ENCODE measurements at regions not wholly inside any gene's neighbourhood (a gene's known extent, or its start where the extent isn't known, plus 50 kb on each side); places are given as distances from the start of the nearest gene placed in this dataset.

GRCh38 chr1:239995281-239995680 lies 96.4 kb upstream of the FMN2 start:
- no peak overlapping the region for H3K27ac ChIP-seq
- H3K36me3 ChIP-seq (replicated peaks; ENCODE audit: insufficient read depth, low read depth) = no peaks in the 10 kb centered on the region
- no peak overlapping the region for H2AFZ ChIP-seq
- whole genome bisulfite sequencing (ENCODE audit: low lambda C conversion rate, missing lambda C conversion rate) = 62% methylated on average over 3 of the region's 3 CpGs
- TF ChIP-seq EZH2 (IDR thresholded peaks at IDR 0.05; ENCODE audit: borderline replicate concordance) (no peak), CTCF (IDR thresholded peaks at IDR 0.05; ENCODE audit: poor library complexity) (no peak), EZH2phosphoT487 (IDR thresholded peaks at IDR 0.05; ENCODE audit: low read depth, severe bottlenecking, unreplicated experiment) (no peak)
- no peaks in the 10 kb centered on the region for H3K9me3 ChIP-seq (ENCODE audit: low read depth)
- no peaks in the 10 kb centered on the region for H4K20me1 ChIP-seq (ENCODE audit: insufficient read depth, poor library complexity, severe bottlenecking)
- H3K4me3 ChIP-seq = no peak overlapping the region
- H3K4me2 ChIP-seq = no peak overlapping the region
- no peaks in the 10 kb centered on the region for H3K9me2 ChIP-seq (replicated peaks; ENCODE audit: insufficient read depth)
- H3K79me2 ChIP-seq = no peaks in the 10 kb centered on the region
- DNase-seq (ENCODE audit: low spot score) = no peak
- H3K27me3 ChIP-seq = peaks cover 57% of the 10 kb centered on the region
- no peaks in the 10 kb centered on the region for H3K4me1 ChIP-seq (ENCODE audit: insufficient read depth)

DNA sequence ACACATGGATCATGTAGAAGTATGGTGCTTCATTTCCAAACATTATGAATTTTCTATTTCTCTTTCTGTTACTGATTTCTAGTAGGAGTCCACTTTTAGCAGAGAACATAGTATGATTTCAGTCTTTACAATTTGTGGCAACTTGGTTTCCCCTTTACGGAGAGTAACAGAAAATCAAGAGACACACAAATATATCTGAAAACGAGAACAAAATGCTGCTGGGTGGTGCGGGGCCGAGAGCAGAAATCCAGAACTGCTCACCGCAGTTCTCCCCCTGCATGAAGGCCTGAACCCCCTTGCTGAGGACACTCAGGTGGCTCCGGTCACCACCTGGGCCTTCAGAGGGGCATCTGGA lies 94.5 kb upstream of the FMN2 start:
- Histone ChIP-seq H3K27ac (no peak overlapping the region), H3K4me2 (peak overlapping the region; percentile 96), H3K36me3 (replicated peaks; ENCODE audit: insufficient read depth, low read depth) (no peaks in the 10 kb centered on the region), H3K9me3 (ENCODE audit: low read depth) (no peaks in the 10 kb centered on the region), H3K4me3 (no peak overlapping the region), H3K4me1 (ENCODE audit: insufficient read depth) (no peaks in the 10 kb centered on the region), H4K20me1 (ENCODE audit: insufficient read depth, poor library complexity, severe bottlenecking) (no peaks in the 10 kb centered on the region), H3K9me2 (replicated peaks; ENCODE audit: insufficient read depth) (no peaks in the 10 kb centered on the region), H3K79me2 (no peaks in the 10 kb centered on the region), H3K27me3 (peaks cover 57% of the 10 kb centered on the region), H2AFZ (no peak overlapping the region)
- DNase-seq (ENCODE audit: low spot score) = no peak
- WGBS (ENCODE audit: low lambda C conversion rate, missing lambda C conversion rate) = 56% methylated on average over 6 of the region's 6 CpGs
- TF ChIP-seq CTCF (IDR thresholded peaks at IDR 0.05; ENCODE audit: poor library complexity) = no peak
- no peak for TF ChIP-seq EZH2 (IDR thresholded peaks at IDR 0.05; ENCODE audit: borderline replicate concordance)
- no peak for TF ChIP-seq EZH2phosphoT487 (IDR thresholded peaks at IDR 0.05; ENCODE audit: low read depth, severe bottlenecking, unreplicated experiment)

DNA sequence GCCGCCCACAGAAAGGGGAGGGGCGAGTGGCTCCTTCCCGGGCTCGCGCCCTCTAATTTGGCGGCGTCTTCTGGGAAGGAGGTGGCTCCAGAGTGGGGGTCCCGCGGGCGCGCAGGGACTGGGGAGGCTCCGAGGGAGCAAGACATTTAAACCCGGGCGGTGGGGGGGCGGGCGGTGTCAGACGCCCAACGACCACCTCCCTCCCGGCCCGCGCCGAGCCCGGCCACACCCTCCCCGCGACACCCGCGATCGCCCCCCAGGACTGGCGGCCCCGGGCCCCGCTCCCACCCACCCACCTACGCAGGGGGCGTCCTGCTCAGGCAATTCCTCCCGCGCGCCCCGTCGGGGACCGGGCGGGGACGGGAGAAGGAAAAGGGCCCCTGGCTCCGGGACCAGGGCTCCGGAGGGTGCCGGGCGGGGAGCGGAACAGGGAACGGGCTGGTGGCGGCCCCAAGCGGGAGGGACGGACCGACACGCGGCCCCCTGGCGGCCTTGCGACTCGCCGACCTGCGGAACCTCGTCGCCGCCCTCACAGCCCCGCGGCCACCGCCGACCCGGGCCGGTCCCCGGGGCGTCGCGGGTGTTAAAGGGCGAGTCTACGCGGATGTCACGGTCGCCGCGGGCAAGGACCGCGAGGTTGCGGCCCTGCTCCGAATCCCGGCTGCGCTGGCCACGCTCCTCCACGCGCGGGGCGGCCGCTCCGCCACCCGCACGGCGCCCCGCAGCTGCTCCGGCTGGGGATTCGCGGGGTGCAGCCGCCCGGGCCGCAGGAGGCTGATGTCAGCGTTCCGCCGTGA lies 94.0 kb upstream of the FMN2 start:
- DNase-seq (ENCODE audit: low spot score) = peak; percentile 48
- 4% methylated on average over 30 of the region's 104 CpGs for WGBS (ENCODE audit: low lambda C conversion rate, missing lambda C conversion rate)

More for the DNA sequence above, 94.0 kb upstream of the FMN2 start:
- no peaks in the 10 kb centered on the region for H3K79me2 ChIP-seq
- TF ChIP-seq EZH2phosphoT487 (IDR thresholded peaks at IDR 0.05; ENCODE audit: low read depth, severe bottlenecking, unreplicated experiment) = no peak
- TF ChIP-seq CTCF (IDR thresholded peaks at IDR 0.05; ENCODE audit: poor library complexity) = peak; percentile 28
- peak; percentile 83 for TF ChIP-seq EZH2 (IDR thresholded peaks at IDR 0.05; ENCODE audit: borderline replicate concordance)
- peaks cover 57% of the 10 kb centered on the region for H3K27me3 ChIP-seq
- H3K9me3 ChIP-seq (ENCODE audit: low read depth) = no peaks in the 10 kb centered on the region
- peak overlapping the region; percentile 96 for H3K4me2 ChIP-seq
- H3K4me1 ChIP-seq (ENCODE audit: insufficient read depth) = no peaks in the 10 kb centered on the region
- no peaks in the 10 kb centered on the region for H3K9me2 ChIP-seq (replicated peaks; ENCODE audit: insufficient read depth)
- H4K20me1 ChIP-seq (ENCODE audit: insufficient read depth, poor library complexity, severe bottlenecking) = no peaks in the 10 kb centered on the region
- H3K36me3 ChIP-seq (replicated peaks; ENCODE audit: insufficient read depth, low read depth) = no peaks in the 10 kb centered on the region
- peak overlapping the region; percentile 21 for H3K4me3 ChIP-seq
- peak overlapping the region; percentile 90 for H2AFZ ChIP-seq
- no peak overlapping the region for H3K27ac ChIP-seq

Data from hepatocyte (in vitro differentiated cells).